Upper lobe of left lung (tissue), 4 donors: ENCODE measurements at regions not wholly inside any gene's neighbourhood (a gene's known extent, or its start where the extent isn't known, plus 50 kb on each side); places are given as distances from the start of the nearest gene placed in this dataset.

Experiments
- CTCF ChIP-seq, 6 experiments: fragments of 450-650 bp in 4 of 6; fragments of 200-600 bp in 2 of 6; sonication (generic) in 2 of 6; IDR thresholded peaks; one replicate each; pipeline ENCODE4 v1.5.1; 2016 to 2019; ENCODE audit warnings: antibody characterized with exemption in 6 of 6
- POLR2A ChIP-seq, 4 donors: fragments of 450-650 bp; IDR thresholded peaks; one replicate each; pipeline ENCODE4 v1.5.1; 2016 to 2017; ENCODE audit warnings: antibody characterized with exemption in 4 of 4, mild to moderate bottlenecking in 2 of 4

- no peak for TF ChIP-seq CTCF (IDR thresholded peaks at IDR 0.05)
- TF ChIP-seq POLR2A (IDR thresholded peaks at IDR 0.05): no peak
Measured at GRCh38 chr3:184503647-184504046, 57.9 kb upstream of the EPHB3 start.
